GM21576 (cell line): ENCODE measurements at regions not wholly inside any gene's neighbourhood (a gene's known extent, or its start where the extent isn't known, plus 50 kb on each side); places are given as distances from the start of the nearest gene placed in this dataset.

Source experiments
- ATAC-seq: cut with Tn5 transposase; IDR thresholded peaks from one replicate; pipeline ENCODE4 v1.9.1; 2021; ENCODE audit warnings: mild to moderate bottlenecking, moderate library complexity; ENCODE audit not compliant: unreplicated experiment

GRCh38 chr18:29191263-29191662 lies 1014.3 kb upstream of the CDH2 start:
- ATAC-seq: no peak

DNA sequence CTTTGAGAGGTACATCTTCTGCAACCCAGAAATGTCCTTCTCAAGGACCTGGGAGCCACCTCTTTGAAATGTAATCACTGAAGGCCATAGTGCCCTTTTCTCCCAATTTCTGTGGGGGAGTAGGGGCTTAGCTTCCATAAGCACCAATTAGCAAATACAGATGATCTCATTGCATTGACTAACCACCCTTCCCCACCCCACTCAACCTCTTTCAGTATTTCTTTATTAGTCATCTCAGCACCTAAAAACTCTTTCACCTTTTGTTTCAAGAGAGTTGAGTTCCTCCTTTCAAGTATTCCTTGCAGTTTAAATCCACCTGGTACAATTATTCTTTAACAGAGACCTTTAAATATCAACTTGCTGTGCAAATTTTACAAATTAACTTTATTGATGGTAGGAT lies 1011.8 kb upstream of the CDH2 start:
- no peak for ATAC-seq

DNA sequence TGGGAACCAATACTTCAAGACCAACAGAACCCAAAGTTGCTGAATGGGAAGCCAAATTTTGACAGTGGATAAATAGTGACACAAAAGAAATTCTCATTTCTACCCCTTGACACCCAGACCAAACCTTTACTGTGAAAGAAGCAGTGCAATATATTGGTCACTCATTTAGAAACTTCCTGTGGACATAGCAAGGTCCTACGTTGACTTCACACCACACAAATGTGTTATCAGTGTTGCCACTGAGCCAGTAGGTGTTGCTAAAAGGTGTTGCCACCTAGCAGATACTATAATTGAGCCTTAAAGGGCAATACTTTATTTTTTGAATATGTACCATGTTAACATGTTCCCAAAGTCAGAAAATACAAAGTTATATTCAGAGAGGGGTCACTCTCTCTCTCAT lies 1008.9 kb upstream of the CDH2 start:
- no peak for ATAC-seq

- ATAC-seq: no peak
Observed at GRCh38 chr18:29184654-29185053, 1007.7 kb upstream of the CDH2 start.

- ATAC-seq: no peak
Observed at GRCh38 chr18:29181151-29181901, 1004.4 kb upstream of the CDH2 start.

DNA sequence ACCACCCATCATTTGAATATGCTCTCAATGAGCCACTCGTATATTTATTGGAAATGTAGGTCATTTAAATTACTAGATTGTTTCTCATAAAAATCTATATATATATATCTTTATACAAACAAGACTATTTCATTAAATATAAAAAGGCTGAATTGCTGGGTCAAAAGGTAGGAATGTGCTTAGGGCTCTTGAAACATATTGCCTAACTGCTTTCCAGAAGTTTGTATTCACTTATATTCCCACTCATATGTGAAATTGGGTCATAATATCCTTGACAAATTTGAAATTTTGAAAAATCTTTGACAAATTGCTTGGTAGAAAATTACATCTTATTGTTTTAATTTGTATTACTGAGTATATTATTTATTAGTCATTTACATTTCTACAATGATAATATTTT lies 999.8 kb upstream of the CDH2 start:
- ATAC-seq: no peak

- ATAC-seq: no peak
Observed at GRCh38 chr18:29174891-29175290, 998.0 kb upstream of the CDH2 start.

DNA sequence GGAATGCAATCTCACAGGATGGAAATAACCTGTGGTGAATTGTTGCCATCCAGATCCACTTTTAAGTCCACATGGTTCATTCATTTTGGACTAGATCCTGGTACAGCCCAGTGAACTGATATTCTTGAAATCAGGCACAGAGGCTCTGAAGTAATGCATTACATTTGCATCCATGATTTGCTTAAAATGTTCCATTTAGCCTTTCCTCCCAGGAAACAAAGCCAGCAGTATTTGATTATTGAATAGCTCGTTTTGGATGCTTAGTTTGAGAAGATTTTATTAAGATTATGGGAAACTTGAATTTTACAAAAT lies 995.8 kb upstream of the CDH2 start:
- no peak for ATAC-seq

DNA sequence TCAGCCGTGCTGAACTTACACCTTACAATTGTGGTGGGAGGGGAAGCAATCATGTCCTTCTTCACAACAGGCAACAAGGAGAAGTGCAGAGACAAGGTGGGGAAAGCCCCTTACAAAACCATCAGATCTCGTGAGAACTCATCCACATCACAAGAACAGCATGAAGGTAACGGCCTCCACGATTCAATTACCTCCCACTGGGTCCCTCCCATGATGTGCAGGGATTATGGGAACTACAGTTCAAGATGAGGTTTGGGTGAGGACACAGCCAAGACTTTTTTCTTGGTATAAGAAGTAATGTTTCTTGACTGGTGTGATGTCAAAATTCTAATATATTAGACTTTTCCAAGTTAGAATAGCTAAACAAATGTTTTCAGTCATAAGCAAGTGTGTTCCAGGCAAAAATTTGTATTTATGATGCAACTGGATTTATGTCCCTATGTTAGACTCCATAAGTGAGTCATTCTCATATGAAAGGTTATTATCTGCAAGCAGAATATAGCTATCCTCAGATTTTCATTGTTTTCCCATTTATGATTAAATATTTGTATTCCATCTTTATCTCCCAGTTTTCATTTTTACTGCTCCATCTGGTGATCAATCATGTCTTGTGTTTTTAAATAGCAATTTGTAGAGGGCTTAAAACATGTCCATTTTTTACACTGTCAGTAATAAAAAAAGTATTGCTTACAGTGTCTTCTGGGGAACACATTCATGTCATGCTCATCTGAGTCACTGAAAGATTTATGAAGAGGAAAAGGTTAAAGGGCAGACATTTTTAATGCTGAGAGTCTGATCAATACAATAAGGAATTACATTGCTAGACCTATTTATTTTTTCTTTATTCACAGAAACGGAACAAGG lies 995.2 kb upstream of the CDH2 start:
- no peak for ATAC-seq

GRCh38 chr18:29169599-29169998 lies 992.7 kb upstream of the CDH2 start:
- no peak for ATAC-seq

DNA sequence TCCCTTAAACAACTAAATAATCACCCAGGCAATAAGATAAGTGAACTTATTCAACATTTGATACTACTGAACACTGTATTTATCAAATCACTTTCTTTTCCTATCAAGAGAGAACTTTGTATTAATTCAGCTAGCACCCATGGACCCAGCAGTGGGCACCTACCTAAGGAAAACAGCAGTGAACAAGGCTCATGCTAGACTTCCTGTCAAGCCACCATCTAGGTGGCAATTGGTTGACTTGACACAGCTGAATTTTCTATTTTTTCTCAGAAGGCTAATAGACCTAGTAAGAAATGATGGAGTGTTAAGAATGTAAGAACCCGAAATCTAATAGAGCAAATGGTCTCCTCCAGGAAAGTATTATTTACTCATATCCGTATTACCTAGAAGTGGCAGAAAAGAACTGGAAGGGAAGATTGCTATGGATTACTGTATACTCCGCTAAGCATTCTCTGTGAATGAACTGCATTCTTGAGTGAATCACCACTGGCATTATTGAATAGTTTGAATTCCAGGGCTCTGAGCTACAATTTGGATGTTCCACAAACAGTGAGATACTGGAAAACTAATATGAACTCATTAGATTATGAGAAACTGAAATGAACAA lies 988.2 kb upstream of the CDH2 start:
- ATAC-seq: no peak

- no peak for ATAC-seq
Observed at GRCh38 chr18:29164020-29164706, 987.2 kb upstream of the CDH2 start.

- ATAC-seq: no peak
Observed at GRCh38 chr18:29163596-29163995, 986.7 kb upstream of the CDH2 start.

DNA sequence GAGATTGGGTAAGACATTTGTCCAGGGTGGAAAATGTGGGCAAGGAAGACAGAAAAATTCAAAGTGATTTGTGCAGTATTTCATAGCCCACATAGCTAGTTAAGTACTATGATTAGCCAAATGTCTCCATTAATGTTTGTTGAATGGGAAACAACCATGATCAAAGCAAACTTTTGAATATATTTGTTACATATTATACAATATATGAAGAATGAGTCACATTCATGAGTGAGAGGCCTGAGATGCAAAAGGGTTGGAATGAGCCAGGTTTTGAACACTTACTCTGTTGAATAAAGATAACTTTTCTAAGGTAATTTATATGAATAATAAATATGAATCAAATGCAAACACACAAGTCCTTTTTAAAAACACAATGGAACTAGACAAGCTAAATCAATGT lies 984.5 kb upstream of the CDH2 start:
- ATAC-seq: no peak

DNA sequence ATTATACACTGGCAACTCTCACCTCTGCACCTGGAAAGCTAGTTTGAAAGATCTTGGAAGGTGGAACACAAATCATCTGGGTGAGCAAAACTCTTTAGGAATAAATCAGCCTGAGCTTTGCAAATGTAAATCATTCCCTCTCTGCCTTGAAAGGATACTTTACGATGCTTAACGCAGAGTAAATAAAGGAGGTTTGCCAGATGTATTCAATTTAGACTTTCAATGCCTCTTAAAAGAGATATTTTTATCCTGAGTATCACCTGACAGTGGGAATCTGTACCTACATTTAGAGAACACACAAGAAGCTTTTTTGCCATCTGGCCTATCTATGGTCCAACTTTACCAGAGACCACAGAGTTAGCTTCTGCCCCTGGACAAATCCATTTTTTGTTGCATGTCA lies 983.2 kb upstream of the CDH2 start:
- no peak for ATAC-seq

DNA sequence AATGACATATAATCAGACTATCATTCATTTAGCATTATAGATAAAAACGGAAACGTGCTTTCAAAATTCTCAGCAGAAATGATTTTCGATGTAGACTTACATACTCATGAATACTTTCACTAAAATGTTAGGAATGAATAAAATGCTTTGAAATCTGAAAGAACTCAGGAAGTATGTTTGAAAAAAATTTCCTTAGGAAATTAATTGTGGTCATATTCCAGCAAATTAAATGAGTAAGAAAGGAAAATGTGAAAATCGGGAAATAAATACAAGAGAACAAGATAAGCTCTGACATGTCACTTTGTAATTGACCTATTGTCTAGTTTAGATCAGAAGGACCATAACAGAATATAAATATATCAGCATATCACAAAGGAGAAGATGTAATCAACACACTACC lies 981.0 kb upstream of the CDH2 start:
- ATAC-seq: no peak

GRCh38 chr18:29157057-29157780 lies 980.3 kb upstream of the CDH2 start:
- ATAC-seq: no peak

- ATAC-seq: no peak
Observed at GRCh38 chr18:29156531-29156930, 979.6 kb upstream of the CDH2 start.

GRCh38 chr18:29154758-29155725 lies 978.1 kb upstream of the CDH2 start:
- ATAC-seq: no peak
